ENCODE measurements at regions not wholly inside any gene's neighbourhood (a gene's known extent, or its start where the extent isn't known, plus 50 kb on each side); places are given as distances from the start of the nearest gene placed in this dataset.

DNA sequence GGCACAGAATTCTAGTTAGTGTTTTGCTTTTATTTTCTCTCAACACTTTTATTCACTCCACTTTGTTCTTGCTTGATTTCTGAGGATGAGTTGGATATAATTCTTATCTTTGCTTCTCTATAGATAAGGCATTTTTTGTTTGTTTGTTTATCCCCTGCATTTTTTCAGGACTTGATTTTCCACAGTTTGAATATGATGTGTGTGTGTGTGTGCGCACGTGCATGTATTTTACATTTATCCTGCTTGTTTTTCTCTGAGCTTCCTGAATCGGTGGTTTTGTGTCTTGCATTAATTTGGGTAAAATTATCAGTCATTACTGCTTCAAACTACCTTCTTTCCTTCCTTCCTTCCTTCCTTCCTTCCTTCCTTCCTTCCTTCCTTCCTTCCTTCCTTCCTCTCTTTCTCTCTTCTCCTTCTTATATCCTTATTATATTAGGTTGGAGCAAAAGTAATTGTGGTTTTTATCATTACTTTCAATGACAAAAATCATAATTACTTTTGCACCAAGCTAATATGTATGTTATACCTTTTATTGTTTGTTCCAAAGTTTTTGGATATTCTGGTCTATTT, 679.9 kb upstream of the RAG2 start:
- TF ChIP-seq POLR2AphosphoS5 (IDR thresholded peaks at IDR 0.05; ENCODE audit: low read depth, low read length) (no peak), POLR2A (IDR thresholded peaks at IDR 0.05; ENCODE audit: low read depth, low read length) (no peak)
